NCI-H187 (cell line): ENCODE measurements at regions not wholly inside any gene's neighbourhood (a gene's known extent, or its start where the extent isn't known, plus 50 kb on each side); places are given as distances from the start of the nearest gene placed in this dataset.

Experiments
- DNase-seq, 2 experiments: peaks; one replicate each; lab custom pipeline; 2025; lab: John Stamatoyannopoulos, UW

DNA sequence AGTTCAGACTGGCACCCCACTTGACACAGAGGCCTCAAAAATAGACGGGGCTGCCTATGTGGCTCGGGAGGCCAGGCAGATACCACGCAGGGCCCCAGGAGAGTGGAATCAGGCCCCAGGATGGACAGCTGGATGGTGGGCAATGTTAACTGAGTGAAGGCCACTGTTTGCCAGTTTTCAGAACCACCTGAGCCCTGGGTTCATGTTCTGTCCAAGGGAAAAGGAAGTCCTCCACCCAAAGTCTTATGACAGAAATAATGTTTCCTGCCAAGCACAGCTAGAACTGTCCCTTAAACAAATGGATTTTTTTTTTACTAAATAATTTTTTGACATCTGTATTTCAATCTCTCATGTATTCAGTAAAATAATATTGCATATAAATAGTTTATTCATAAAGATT, 228.4 kb downstream of the KLF13 start:
- DNase-seq = no peak

DNA sequence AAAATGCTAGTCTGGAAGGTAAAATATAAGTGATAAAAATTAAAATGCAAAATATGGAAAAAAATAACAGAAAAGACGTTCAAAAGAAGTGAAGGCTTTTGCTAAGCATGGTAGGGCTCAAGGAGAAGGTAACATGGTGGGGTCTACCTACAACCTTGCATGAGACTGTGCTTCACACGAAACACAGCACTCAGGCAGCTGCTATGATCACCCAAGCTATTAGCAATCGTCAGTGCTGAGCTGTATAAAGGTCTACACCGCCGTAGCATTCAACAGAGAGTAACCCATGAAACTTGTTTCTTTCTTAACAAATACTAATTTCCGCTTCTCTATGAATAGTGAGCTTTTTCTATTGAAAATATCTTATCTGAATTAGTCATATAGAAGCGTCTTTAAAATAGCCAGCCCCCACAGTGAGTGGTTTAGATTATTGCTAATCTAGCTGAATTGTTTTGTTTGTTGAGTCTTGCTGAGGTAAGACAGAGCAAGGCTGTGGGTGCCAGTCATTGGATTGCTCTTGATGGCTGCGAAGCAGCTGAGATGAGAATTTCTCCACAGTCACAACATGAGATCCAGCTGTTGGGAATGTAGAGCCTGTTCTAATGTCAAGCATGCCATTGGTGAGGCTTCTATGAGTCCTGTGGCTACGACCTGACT, 230.0 kb downstream of the KLF13 start:
- no peak for DNase-seq

DNA sequence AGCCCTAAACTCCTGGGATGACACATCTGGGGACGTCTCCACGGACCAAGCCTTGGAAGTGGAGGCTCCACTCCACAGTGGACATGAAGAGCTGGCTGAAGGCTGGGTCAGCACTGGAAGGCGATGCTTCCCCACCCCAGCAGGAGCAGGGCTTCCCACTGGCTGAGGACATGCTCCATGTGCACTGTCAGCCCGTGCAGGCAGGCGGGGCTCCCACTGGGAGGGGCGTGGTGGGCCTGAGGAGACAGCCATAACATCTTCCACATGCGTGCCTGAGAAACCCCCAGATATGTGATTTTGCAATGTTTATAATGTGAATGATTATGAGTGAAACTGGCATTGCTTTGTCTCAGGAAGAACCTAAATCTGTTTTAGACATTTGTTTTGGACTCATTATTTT, 231.3 kb downstream of the KLF13 start:
- DNase-seq = no peak

DNA sequence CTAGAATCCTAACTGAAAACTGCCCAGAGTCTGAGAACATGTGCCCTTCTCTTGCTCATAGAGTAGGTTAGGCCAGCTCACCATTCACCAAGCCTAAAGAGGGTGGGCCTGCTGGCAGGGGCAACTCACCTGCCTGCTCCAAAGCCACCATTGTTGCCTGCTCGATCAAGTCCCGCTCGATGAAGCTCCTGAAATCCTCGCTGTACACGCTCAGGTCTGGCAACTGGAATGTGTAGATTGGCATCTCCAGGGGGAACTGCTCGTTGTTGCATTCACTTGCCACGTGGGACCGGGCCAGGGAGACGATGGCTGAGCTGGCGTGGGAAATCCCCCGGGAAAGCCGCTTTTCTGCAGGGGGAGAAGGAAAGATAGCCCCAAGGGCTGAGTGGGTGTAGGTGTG, 232.2 kb downstream of the KLF13 start:
- DNase-seq = no peak

DNA sequence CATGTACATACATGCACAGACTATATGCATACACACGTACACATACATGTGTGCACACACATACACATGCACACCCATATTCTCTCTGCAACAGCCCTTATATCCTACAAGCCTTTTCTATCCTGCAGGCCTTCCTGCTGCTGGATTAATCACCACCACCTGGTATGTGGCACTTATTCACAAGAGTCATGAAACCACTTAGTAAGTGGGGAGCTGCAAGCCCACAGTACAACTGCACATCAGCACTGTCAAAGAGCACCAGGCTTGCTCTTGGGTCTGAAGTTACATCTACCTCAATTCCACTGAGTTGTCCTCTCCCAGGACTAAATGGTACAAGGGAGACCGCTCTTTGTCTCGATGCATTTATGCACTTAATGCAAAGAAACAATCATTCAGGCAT, 233.2 kb downstream of the KLF13 start:
- DNase-seq = no peak

DNA sequence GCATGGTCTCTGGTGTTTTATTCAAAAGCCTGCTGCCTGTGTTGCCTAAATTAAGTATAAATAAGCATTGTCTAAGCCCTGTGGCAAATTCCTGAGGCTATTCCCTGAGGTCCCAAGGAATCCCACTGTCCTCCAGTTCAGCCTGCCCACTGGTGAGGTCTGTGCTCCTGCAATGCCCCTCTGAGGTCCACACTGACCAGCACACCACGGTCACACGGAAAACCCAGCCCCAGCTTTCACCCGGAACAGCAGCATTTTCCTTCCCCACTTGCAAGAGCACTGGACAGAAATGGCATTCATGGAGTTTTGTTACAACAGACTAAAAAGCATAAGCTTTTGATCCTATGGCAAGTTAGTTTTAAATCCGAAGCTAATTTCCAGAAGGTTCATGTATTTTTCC, 234.0 kb downstream of the KLF13 start:
- DNase-seq = no peak

DNA sequence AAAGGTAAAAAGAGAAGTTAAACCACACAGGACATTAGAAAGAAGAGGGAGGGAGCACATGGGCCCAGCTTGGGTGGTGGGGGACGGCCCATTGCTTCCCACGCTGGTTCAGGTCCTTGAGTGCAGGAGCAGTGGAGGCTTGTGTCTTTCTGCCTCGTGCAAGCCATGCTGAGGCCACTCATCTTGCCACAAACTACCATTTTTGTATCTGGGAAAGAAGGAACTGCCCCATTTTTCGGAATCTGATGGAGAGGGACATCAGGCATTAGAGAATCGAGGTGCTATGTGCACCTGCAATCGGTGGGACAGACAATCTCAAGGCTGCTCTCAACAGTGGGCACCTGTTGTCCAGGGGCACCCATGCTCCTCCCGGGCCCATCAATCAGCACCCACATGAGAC, 234.5 kb downstream of the KLF13 start:
- no peak for DNase-seq

DNA sequence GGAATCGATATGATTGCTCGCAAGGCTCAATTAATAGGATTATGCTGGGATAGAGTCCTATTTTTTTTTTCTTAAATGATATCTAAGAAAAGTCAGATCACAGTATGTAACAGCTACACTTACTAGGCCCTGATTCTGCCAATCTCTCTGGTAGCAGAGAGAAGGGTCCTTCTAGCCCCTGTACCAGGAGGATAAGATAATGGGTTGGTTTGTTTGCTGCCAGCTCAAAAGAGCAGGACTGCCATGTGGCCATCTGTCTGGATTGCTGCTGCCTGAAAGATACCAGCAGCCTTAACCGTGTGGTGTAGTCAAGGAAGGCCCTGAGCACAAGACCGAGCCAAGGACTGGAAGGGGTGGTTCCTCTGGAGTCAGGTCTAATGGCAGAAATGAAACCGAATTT, 236.4 kb downstream of the KLF13 start:
- no peak for DNase-seq

DNA sequence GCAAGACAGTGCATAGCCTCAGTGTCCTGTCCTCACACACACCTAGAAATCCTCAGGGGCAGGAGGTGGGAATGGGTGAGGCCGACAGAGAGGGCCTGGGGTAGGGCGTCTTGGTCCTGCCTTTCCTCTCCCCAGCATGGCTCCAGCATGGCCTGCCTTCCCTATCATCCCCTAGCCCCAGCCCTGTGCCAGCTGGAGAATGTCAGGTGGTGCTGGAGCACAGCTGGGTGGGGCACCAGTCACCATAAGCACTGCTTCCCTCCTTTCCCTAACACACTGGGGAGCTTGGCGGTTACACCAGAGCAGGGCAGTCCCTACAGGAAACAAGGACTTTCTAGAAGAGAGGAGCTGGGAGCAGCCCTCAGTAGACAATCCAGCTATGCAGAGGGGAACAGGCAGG, 236.8 kb downstream of the KLF13 start:
- DNase-seq = no peak

DNA sequence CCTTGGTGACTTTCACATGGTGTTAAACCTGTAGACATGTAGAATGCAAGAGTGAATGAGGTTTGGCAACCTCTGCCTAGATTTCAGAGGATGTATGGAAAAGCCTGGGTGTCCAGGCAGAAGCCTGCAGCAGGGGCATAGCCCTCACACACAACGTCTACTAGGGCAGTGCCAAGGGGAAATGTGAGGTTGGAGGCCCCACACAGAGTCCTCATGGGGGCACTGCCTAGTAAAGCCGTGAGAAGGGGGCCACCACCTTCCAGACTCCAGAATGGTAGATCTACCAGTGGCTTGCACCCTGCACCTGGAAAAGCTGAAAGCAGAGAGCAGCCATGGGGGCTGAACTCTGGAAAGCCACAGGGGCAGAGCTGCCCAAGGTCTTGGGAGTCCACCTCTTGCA, 241.2 kb downstream of the KLF13 start:
- no peak for DNase-seq

DNA sequence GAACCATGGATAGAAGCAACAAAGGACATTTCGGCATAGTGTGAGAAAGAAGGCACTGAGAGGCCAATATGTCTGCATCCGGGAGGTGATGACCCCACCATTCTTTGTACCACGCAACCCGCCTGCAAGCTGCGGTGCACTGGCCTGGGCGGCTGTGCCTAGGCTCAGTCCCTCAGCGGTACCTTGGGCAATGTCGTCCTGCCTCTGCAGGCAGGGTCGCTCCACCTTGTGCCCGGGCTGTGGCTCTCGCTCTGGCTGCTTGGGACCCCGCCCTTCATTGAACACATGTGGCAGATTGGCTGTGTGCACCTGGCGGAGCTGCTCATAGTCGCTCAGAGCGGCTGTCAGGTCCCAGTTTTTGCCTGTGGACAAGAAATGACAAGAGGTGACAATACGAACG, 243.2 kb downstream of the KLF13 start:
- no peak for DNase-seq

DNA sequence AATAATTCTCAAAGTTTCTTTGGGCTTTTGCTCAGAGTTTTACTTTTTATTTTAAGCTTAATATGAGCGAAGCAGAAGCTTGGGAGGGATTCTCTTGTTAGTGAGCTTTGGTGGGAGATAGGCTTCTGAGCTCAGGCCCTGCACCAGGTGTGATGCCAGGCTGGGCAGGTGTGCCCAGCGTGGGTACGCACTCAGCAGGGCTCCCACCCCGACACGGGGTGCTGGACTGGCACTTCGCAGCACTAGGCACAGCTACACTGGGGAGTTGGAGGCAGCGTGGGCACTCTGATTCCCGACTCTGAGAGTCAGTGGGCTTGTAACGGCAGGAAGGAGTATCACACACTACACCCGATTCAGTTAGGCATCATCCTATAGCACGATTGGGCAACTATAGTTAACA, 244.0 kb downstream of the KLF13 start:
- no peak for DNase-seq

DNA sequence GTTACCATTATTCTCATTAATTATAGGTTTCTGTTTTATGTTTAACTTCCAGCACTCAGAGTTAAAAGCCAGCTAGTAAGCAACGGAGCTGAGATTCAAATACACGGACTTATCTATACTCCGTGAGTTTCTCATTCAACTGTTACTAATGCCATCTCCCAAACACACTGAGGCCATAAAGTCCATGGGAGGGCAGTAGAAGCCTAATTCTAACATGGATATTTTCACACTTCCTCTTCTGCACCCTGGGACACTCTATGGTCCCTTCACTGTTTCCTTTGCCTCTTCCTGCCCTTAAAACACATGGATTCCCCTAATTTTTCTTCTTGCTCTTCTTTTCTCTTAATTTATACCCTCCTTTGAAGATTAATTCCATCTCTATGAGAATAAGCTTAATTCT, 245.0 kb downstream of the KLF13 start:
- no peak for DNase-seq

DNA sequence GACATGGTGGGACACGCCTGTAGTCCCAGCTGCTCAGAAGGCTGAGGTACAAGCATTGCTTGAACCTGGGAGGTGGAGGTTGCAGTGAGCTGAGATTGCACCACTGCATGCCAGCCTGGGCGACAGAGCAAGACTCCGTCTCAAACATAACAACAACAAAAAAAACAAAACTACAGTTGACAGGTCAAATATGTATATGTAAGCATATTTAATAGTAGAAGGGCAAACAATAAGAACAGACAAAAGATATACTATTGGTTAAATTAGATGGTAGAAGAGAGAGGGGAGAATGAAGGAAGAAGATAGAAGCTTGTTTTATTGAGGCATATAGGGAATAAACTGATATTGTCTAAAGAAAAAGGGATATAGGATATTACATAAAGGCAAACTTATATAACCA, 247.1 kb downstream of the KLF13 start:
- DNase-seq = no peak

DNA sequence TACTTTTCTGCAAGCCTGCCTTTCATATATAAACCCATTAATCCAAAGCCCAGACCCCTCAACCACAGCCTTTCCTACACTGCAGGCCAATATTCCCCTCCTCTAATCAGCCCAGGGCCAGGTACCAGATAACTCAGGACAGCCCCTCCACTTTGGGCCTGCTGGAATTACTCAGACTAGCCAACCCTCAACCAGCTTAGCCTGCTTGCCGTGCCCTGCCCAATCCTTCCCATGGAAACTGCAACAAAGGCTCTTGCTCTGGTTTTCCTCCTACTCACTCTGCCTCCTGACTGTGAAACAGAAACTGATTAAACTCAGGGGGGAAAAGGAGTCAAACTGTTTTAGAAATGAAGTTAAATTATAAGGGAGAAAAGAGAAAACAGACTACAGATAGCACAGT, 248.1 kb downstream of the KLF13 start:
- no peak for DNase-seq

DNA sequence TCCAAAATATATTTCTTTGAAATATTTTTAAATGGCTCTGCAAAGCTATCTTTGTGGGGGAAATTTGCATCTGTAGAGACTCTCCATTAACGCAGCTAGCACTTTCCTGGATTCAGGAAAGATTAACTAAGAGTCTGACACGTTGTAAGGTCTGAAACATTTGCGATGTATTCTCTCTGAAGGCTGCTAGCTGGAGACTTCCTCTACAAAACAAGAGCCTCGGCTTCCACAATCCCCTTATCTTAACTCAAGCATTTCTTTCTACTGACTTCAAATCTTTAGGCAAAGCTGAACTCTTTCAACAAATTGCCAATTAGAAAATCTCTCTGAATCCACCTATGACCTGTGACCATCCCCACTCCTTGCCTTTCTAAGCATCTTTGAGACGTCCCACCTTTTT, 250.5 kb downstream of the KLF13 start:
- DNase-seq = no peak

DNA sequence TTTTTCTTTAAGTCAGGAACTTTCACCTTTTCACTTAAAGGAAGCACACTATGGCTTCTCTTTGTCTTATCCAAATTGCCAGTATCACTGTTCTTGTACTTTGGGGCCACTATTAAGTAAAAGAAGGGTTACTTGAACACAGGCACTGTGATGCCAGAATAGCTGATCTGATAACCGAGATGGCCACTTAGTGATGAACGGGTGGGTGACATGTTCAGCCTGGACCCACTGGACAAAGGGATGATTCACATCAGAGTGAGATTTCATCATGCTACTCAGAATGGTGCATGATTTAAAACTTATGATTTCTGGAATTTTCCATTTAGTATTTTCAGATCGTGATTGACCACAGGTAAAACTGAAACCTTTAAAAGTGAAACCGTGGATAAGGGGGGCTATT, 252.6 kb downstream of the KLF13 start:
- DNase-seq = no peak

DNA sequence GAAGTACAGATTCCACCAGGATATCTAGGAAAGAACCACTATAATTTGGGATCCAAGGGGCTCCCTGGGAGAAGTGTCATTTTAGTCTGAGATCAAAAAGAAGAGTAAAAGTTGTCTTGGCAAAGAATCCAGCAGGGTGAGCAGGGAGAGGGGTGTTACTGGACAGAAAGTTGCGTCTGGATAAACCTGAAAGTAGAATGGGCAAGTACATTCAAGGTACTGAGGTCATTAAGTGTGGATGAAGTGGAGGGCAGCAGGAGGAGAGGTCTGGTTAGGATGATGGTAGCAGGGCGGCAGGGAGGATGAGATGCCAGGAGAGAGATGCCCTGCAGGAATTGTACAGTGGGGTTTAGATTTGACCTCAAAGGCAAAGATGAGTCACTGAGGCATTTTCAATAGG, 253.3 kb downstream of the KLF13 start:
- DNase-seq = no peak

DNA sequence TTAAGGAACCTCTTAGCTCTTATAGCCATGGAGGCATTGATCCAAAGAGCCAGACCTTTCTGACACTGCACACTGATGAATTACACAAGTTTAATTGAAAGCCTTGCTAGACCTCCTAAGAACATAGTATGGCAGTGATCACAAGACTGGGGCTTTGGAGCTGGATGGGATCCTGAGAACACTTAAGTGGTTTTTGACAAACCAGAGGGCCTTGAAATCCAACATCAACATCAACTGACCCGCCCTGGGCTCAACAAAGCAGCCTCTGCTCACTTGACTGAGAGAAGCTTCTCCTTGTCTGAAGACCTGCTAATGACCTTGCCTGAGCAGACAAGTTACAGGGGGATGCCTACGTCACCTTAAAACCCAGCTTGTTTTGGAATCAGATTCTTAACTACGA, 257.6 kb downstream of the KLF13 start:
- no peak for DNase-seq

DNA sequence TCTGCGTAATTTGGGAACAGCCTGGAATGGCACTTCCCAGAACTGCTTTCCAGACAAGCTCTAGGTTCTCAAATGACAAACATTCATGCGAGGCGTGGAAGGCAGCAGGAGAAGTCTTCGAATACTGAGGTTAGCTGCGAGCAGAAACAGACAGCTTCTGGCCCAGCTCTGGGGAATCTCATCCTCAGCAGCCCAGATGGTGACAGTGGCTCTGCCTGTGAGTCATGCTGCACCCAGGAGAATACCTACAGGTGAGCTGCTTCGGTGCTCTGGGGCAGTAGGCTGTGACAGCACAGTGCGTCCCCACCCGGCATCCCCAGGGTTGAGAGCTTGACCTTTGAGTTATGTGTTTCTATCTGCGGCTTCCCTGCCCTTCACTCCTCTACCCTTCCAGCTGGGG, 258.6 kb downstream of the KLF13 start:
- no peak for DNase-seq

DNA sequence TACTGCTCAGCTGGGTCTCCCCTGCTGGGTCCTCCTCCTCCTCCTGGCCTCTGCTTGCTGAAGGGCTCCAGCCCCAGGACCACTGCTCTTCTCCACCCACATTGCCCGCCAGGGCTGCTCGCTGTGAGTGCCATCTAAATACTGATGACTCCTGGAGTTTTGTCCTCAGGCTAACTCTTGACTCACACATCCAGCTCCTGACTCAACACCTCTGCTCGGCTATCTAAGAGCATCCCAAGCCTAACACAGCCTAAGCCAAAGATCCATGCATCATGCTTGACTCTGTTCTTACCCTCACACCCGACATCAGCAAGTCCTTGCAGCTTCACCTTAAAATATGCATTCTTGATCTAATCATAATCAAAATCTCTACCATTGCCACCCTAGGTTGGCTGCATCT, 260.2 kb downstream of the KLF13 start:
- DNase-seq = no peak

DNA sequence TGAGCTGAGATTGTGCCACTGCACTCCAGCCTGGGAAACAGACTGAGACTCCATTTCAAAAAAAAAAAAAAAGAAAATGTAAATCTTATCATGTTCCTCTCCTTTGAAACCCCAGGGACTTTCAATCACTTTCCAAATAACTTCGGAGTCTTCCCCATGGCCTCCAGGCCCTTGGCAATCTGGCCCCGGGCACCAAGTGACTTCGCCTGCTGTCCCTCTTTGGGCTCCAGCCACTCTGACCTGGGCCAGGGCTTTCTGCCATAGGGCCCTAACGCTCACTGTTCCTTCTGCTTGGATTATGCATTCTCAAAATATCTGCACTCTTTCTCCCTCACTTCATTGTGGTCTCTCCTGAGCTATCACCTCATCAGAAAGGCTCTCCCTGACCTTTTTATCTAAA, 260.9 kb downstream of the KLF13 start:
- DNase-seq = no peak

DNA sequence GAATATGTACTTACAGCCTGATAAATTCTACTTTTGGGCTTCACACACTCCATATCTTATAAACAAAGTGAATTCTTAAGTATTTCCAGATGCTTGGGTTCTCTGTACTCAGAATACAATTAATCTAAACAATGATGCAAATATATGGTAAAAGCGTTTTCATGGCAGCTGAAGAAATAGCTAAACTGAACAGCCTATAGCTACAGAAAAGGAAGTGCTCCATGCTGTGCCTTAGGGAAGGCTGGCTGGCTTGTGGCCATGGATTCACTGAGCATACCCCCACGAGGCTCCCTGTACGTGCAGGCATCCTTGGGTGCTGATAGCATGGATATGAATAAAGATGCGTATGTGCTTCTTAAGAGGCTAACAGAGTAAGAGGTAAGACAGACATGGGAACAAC, 264.0 kb downstream of the KLF13 start:
- no peak for DNase-seq

DNA sequence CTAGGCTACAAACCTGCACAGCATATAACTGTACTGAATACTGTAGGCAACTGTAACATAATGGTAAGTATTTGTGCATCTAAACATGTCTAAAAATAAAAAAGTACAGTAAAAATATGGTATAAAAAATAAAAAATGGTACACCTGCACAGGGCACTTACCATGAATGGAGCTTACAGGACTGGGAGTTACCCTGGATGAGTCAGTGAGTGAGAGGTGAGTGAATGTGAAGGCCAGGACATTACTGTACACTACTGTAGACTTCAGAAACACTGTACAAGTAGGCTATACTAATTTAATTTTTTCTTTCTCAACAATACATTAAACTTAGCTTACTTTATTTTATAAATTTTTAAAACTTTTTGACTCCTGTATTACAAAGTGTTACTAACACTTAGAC, 265.3 kb downstream of the KLF13 start:
- DNase-seq = no peak

DNA sequence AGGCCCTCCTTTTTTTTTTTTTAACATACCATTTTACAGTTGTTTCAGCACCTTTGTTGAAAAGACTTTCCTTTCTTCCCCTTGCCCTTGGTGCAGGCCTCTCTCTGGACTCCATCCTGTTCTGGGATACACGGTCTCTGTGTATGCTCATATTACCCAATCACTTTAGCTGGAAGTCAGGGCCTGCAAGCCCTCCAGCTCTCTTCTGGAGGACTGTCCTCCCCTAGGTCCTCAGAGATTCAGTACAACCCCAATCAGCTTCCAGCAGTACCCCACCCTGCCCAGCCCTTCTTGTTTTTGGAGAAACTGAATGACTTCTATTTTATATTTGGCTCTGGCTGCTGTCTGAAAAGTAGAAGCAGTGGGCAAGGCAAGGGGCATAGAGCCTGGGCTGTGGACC, 270.8 kb downstream of the KLF13 start:
- DNase-seq = no peak
